HCT116 (cell line): ENCODE measurements at regions not wholly inside any gene's neighbourhood (a gene's known extent, or its start where the extent isn't known, plus 50 kb on each side); places are given as distances from the start of the nearest gene placed in this dataset.

Source experiments
- ATAC-seq: fragments of 200-7000 bp; cut with Tn5 transposase; 2 replicates; pipeline ENCODE4 v1.9.1; 2020; ENCODE audit warnings: mild to moderate bottlenecking, moderate library complexity
- BruUV-seq: library from RNA; stranded (reverse); fragments of 400-500 nt; replicated peaks from 2 replicates; lab custom pipeline; 2021; lab: Mats Ljungman, UMichigan
- CTCF ChIA-PET: fragments of 300-600 bp; sonication (Branson Sonifier 250); formaldehyde crosslinking; loops from one replicate; lab custom pipeline; 2021; ENCODE audit warnings: antibody characterized with exemption; lab: Charles Lee
- POLR2A ChIA-PET: fragments of 300-600, 350-600 bp; sonication (Branson Sonifier 250); formaldehyde crosslinking; loops from one replicate; lab custom pipeline; 2021; ENCODE audit warnings: antibody characterized with exemption; lab: Charles Lee
- RAD21 ChIA-PET, 2 experiments: fragments of 300-600 bp; sonication (Branson Sonifier 250); formaldehyde crosslinking; loops; one replicate each; lab custom pipeline; 2023; ENCODE audit warnings: low total read pairs in 2 of 2; ENCODE audit not compliant: uncharacterized antibody in 2 of 2, unreplicated experiment in 2 of 2, low non-redundant PET in 1 of 2; lab: Charles Lee
- DNase-seq: peaks from one replicate; pipeline ENCODE4 v3.0.0-alpha.2; 2010; ENCODE audit warnings: low read depth, low spot score
- H2AFZ ChIP-seq: fragments of 200-600 bp; shearing (Covaris generic), sonication (generic); 2 replicates; pipeline ENCODE4 v1.6.1; 2017; ENCODE audit warnings: low read depth, mixed run types, mixed read lengths, antibody characterized with exemption, low read length; ENCODE audit not compliant: poor library complexity, severe bottlenecking
- H3K27ac ChIP-seq: 2 replicates; pipeline ENCODE4 v1.5.1; 2012; ENCODE audit warnings: low read depth, low read length
- H3K27me3 ChIP-seq: fragments of 200-600 bp; sonication (generic); 2 replicates; pipeline ENCODE4 v1.6.1; 2016; ENCODE audit warnings: mixed run types, low read length, mixed read lengths; ENCODE audit not compliant: insufficient read depth
- H3K36me3 ChIP-seq, 2 experiments: fragments of 200-500 bp in 1 of 2; fragments of 200-600 bp in 1 of 2; sonication (Bioruptor generic) in 1 of 2; sonication (generic) in 1 of 2; 2 replicates each; pipeline versions ENCODE4 v1.5.1 to v1.6.1; 2014 to 2016; ENCODE audit warnings: low read length in 2 of 2, inconsistent platforms in 1 of 2, mixed read lengths in 1 of 2, mixed run types in 1 of 2; ENCODE audit not compliant: insufficient read depth in 2 of 2, control insufficient read depth in 1 of 2
- H3K4me1 ChIP-seq, 2 experiments: fragments of 200-600 bp in 1 of 2; sonication (generic) in 1 of 2; 2 replicates each; pipeline versions ENCODE4 v1.5.1 to v1.6.1; 2012 to 2017; ENCODE audit warnings: low read length in 2 of 2, inconsistent platforms in 1 of 2, mild to moderate bottlenecking in 1 of 2, mixed read lengths in 1 of 2, mixed run types in 1 of 2, moderate library complexity in 1 of 2; ENCODE audit not compliant: insufficient read depth in 2 of 2, control insufficient read depth in 1 of 2
- H3K4me2 ChIP-seq: fragments of 200-600 bp; sonication (generic); 2 replicates; pipeline ENCODE4 v1.6.1; 2017; ENCODE audit warnings: mixed run types, low read length, mixed read lengths
- H3K4me3 ChIP-seq, 2 experiments: fragments of 200-600 bp in 1 of 2; sonication (generic) in 1 of 2; replicated peaks in 1 of 2; 2 replicates each; pipeline ENCODE4 v1.5.1; 2011 to 2016; ENCODE audit warnings: low read length in 2 of 2, control low read depth in 1 of 2, low read depth in 1 of 2, mild to moderate bottlenecking in 1 of 2, mixed read lengths in 1 of 2, mixed run types in 1 of 2
- H3K79me2 ChIP-seq: fragments of 200-600 bp; sonication (generic); 2 replicates; pipeline ENCODE4 v1.6.1; 2017; ENCODE audit warnings: mild to moderate bottlenecking, mixed run types, low read length, moderate library complexity, mixed read lengths; ENCODE audit not compliant: insufficient read depth
- H3K9ac ChIP-seq: fragments of 200-600 bp; sonication (generic); 2 replicates; pipeline ENCODE4 v1.6.1; 2016; ENCODE audit warnings: low read length, mixed read lengths
- H3K9me2 ChIP-seq: fragments of 200-600 bp; sonication (generic), shearing (Covaris generic); 2 replicates; pipeline ENCODE4 v1.6.1; 2017; ENCODE audit warnings: mixed run types, mild to moderate bottlenecking, moderate library complexity; ENCODE audit not compliant: insufficient read depth
- H3K9me3 ChIP-seq, 2 experiments: fragments of 200-500 bp in 1 of 2; fragments of 200-600 bp in 1 of 2; sonication (Bioruptor generic) in 1 of 2; sonication (generic) in 1 of 2; 2 replicates each; pipeline ENCODE4 v1.6.1; 2014 to 2017; ENCODE audit warnings: low read length in 2 of 2, mixed read lengths in 2 of 2, inconsistent platforms in 1 of 2, low read depth in 1 of 2, mild to moderate bottlenecking in 1 of 2, mixed run types in 1 of 2, moderate library complexity in 1 of 2; ENCODE audit not compliant: control insufficient read depth in 1 of 2, insufficient read depth in 1 of 2
- H4K20me1 ChIP-seq: fragments of 200-600 bp; sonication (generic), shearing (Covaris generic); 2 replicates; pipeline ENCODE4 v1.6.1; 2017; ENCODE audit warnings: mixed run types, mild to moderate bottlenecking, moderate library complexity; ENCODE audit not compliant: insufficient read depth
- ATF3 ChIP-seq: IDR thresholded peaks from 2 replicates; pipeline ENCODE4 v1.6.1; 2012
- CEBPB ChIP-seq: IDR thresholded peaks from 2 replicates; pipeline ENCODE4 v1.6.1; 2012; ENCODE audit warnings: low read depth
- CTCF ChIP-seq, 3 experiments: fragments of 200-600 bp in 1 of 3; sonication (generic) in 1 of 3; IDR thresholded peaks in 2 of 3; conservative IDR thresholded peaks in 1 of 3; 2 replicates each; pipeline ENCODE4 v1.5.1; 2012 to 2017; ENCODE audit warnings: low read depth in 2 of 3, low read length in 2 of 3, antibody characterized with exemption in 1 of 3, borderline replicate concordance in 1 of 3, control low read depth in 1 of 3, mild to moderate bottlenecking in 1 of 3, mixed read lengths in 1 of 3, mixed run types in 1 of 3, moderate library complexity in 1 of 3; ENCODE audit not compliant: insufficient read depth in 1 of 3
- ELF1 ChIP-seq: IDR thresholded peaks from 2 replicates; pipeline ENCODE4 v1.6.1; 2012; ENCODE audit warnings: low read depth, borderline replicate concordance
- EZH2 ChIP-seq: fragments of 200-600 bp; sonication (generic); IDR thresholded peaks from 2 replicates; pipeline ENCODE4 v1.6.1; 2017; ENCODE audit warnings: antibody characterized with exemption, mixed run types
- FOSL1 ChIP-seq: IDR thresholded peaks from 2 replicates; pipeline ENCODE4 v1.6.1; 2012; ENCODE audit warnings: low read depth
- MAX ChIP-seq: IDR thresholded peaks from 2 replicates; pipeline ENCODE4 v1.6.1; 2012
- POLR2A ChIP-seq: IDR thresholded peaks from 2 replicates; pipeline ENCODE4 v1.7.0; 2011; ENCODE audit warnings: borderline replicate concordance; ENCODE audit not compliant: insufficient read depth, insufficient read length; ENCODE audit errors: extremely low read depth
- POLR2AphosphoS5 ChIP-seq: IDR thresholded peaks from 2 replicates; pipeline ENCODE4 v1.6.1; 2011; ENCODE audit warnings: mild to moderate bottlenecking, low read depth, low read length, moderate library complexity
- REST ChIP-seq: IDR thresholded peaks from 2 replicates; pipeline ENCODE4 v1.6.1; 2012; ENCODE audit warnings: low read depth
- SIN3A ChIP-seq: IDR thresholded peaks from 2 replicates; pipeline ENCODE4 v1.6.1; 2012; ENCODE audit warnings: low read depth
- SP1 ChIP-seq: IDR thresholded peaks from 2 replicates; pipeline ENCODE4 v1.6.1; 2012; ENCODE audit warnings: low read depth
- ZFX ChIP-seq: fragments of 450-650 bp; IDR thresholded peaks from 2 replicates; pipeline ENCODE4 v1.6.1; 2017
- intact Hi-C: fragments of 100-400 bp; cut with micrococcal nuclease; formaldehyde crosslinking; loops from 2 replicates; pipeline ENCODE4 v1.10.0; 2022

GRCh38 chr16:9557713-9558112 is 466.3 kb downstream of the HAPSTR1 start:
- Histone ChIP-seq H3K79me2 (no peaks in the 10 kb centered on the region), H3K4me1 (no peaks in the 10 kb centered on the region), H3K27ac (no peak overlapping the region), H2AFZ (no peak overlapping the region), H3K27me3 (no peaks in the 10 kb centered on the region), H4K20me1 (no peaks in the 10 kb centered on the region), H3K4me2 (no peak overlapping the region), H3K36me3 (no peaks in the 10 kb centered on the region), H3K9me3 (no peaks in the 10 kb centered on the region)
- BruUV-seq, result no TSS peak
- ChIA-PET POLR2A (no interaction called here), RAD21 (no interaction called here), CTCF (no interaction called here)
- ATAC-seq, result no peak
- TF ChIP-seq ZFX (no peak), ATF3 (no peak), POLR2AphosphoS5 (no peak), REST (no peak), MAX (no peak), SP1 (no peak), CEBPB (no peak), CTCF (IDR thresholded peaks at IDR 0.05 in 2 of 3, conservative IDR thresholded peaks at IDR 0.05 in 1 of 3; ENCODE audit: borderline replicate concordance in 1 of 3, insufficient read depth in 1 of 3, low read depth in 2 of 3, low read length in 2 of 3) (no peak), POLR2A (no peak), SIN3A (no peak), EZH2 (no peak), FOSL1 (no peak), ELF1 (no peak)
- TF ChIP-seq, all 23 proteins: peak for 0
- no peak for DNase-seq
- intact Hi-C loops, result no loop called here
- no peak overlapping the region for H3K4me3 ChIP-seq
- H3K9ac ChIP-seq, result no peak overlapping the region
- no peaks in the 10 kb centered on the region for H3K9me2 ChIP-seq
